Dedifferentiated amniotic fluid mesenchymal stem cell (primary cell): ENCODE measurements at regions not wholly inside any gene's neighbourhood (a gene's known extent, or its start where the extent isn't known, plus 50 kb on each side); places are given as distances from the start of the nearest gene placed in this dataset.

Experiments
- DNase-seq: peaks from one replicate; pipeline ENCODE4 v3.0.0-alpha.2; 2016; ENCODE audit errors: extremely low spot score

GRCh38 chr4:41318839-41319530 lies 62.3 kb downstream of the UCHL1 start:
- no peak for DNase-seq

GRCh38 chr4:41319553-41319952 lies 62.8 kb downstream of the UCHL1 start:
- DNase-seq = no peak

- DNase-seq = no peak
Observed at GRCh38 chr4:41320278-41320677, 63.5 kb downstream of the UCHL1 start.

GRCh38 chr4:41320786-41321185 lies 64.1 kb downstream of the UCHL1 start:
- no peak for DNase-seq

- DNase-seq = no peak
Observed at GRCh38 chr4:41321216-41321945, 64.7 kb downstream of the UCHL1 start.

GRCh38 chr4:41322617-41323016 lies 65.9 kb downstream of the UCHL1 start:
- DNase-seq = no peak

GRCh38 chr4:41323179-41323578 lies 66.5 kb downstream of the UCHL1 start:
- DNase-seq = no peak

GRCh38 chr4:41323706-41324105 lies 67.0 kb downstream of the UCHL1 start:
- no peak for DNase-seq

- no peak for DNase-seq
Observed at GRCh38 chr4:41324861-41325260, 68.1 kb downstream of the UCHL1 start.

GRCh38 chr4:41325901-41326300 lies 69.2 kb downstream of the UCHL1 start:
- no peak for DNase-seq

- no peak for DNase-seq
Observed at GRCh38 chr4:41326776-41327175, 70.0 kb downstream of the UCHL1 start.

- DNase-seq = no peak
Observed at GRCh38 chr4:41327770-41328169, 71.0 kb downstream of the UCHL1 start.

- DNase-seq = no peak
Observed at GRCh38 chr4:41329361-41329760, 72.6 kb downstream of the UCHL1 start.

GRCh38 chr4:41331224-41331623 lies 74.5 kb downstream of the UCHL1 start:
- DNase-seq = no peak

- DNase-seq = no peak
Observed at GRCh38 chr4:41332510-41333054, 75.9 kb downstream of the UCHL1 start.

- no peak for DNase-seq
Observed at GRCh38 chr4:41334182-41334581, 77.5 kb downstream of the UCHL1 start.

- DNase-seq = peak; percentile 81
Observed at GRCh38 chr4:41339812-41340809, 83.4 kb downstream of the UCHL1 start.

GRCh38 chr4:41346306-41347061 lies 89.8 kb downstream of the UCHL1 start:
- peak; percentile 54 for DNase-seq

GRCh38 chr4:41349021-41349420 lies 92.3 kb downstream of the UCHL1 start:
- no peak for DNase-seq

GRCh38 chr4:41358647-41359421 lies 102.1 kb downstream of the UCHL1 start:
- DNase-seq = no peak
